Loucy (cell line): ENCODE measurements at regions not wholly inside any gene's neighbourhood (a gene's known extent, or its start where the extent isn't known, plus 50 kb on each side); places are given as distances from the start of the nearest gene placed in this dataset.

Experiments
- H2AFZ ChIP-seq: fragments of 200-600 bp; sonication (generic); 2 replicates; pipeline ENCODE4 v1.6.0; 2016; ENCODE audit warnings: antibody characterized with exemption, mild to moderate bottlenecking, low read length, moderate library complexity
- H3F3A ChIP-seq: fragments of 200-600 bp; 2 replicates; pipeline ENCODE4 v1.6.0; 2016; ENCODE audit warnings: antibody characterized with exemption, low read depth, mild to moderate bottlenecking
- H3K27me3 ChIP-seq: fragments of 200-600 bp; sonication (generic); 2 replicates; pipeline ENCODE4 v1.6.1; 2014; ENCODE audit warnings: low read length, mild to moderate bottlenecking; ENCODE audit not compliant: insufficient read depth, poor library complexity, severe bottlenecking
- H3K36me3 ChIP-seq: fragments of 200-600 bp; sonication (generic); 2 replicates; pipeline ENCODE4 v1.6.1; 2016; ENCODE audit warnings: low read length; ENCODE audit not compliant: insufficient read depth
- H3K4me1 ChIP-seq: fragments of 200-600 bp; sonication (generic); 2 replicates; pipeline ENCODE4 v1.5.1; 2014; ENCODE audit warnings: low read length, mild to moderate bottlenecking; ENCODE audit not compliant: insufficient read depth, poor library complexity, severe bottlenecking
- H3K4me2 ChIP-seq: fragments of 200-600 bp; sonication (generic); 2 replicates; pipeline ENCODE4 v1.6.0; 2014; ENCODE audit warnings: antibody characterized with exemption, low read length, low read depth, mild to moderate bottlenecking; ENCODE audit not compliant: poor library complexity, severe bottlenecking
- H3K4me3 ChIP-seq: fragments of 200-600 bp; sonication (generic); 2 replicates; pipeline ENCODE4 v1.5.1; 2014; ENCODE audit warnings: low read length, mild to moderate bottlenecking, mixed read lengths; ENCODE audit not compliant: poor library complexity, severe bottlenecking
- H3K79me2 ChIP-seq: fragments of 200-600 bp; sonication (generic); 2 replicates; pipeline ENCODE4 v1.6.1; 2014; ENCODE audit warnings: low read length; ENCODE audit not compliant: insufficient read depth
- H3K9ac ChIP-seq: fragments of 200-600 bp; sonication (generic); 2 replicates; pipeline ENCODE4 v1.6.0; 2014; ENCODE audit warnings: mild to moderate bottlenecking, low read depth, low read length, moderate library complexity; ENCODE audit not compliant: poor library complexity, severe bottlenecking
- H3K9me2 ChIP-seq: fragments of 200-600 bp; sonication (generic); replicated peaks from 2 replicates; pipeline ENCODE4 v1.6.1; 2016; ENCODE audit warnings: low read depth, low read length, mixed read lengths
- H3K9me3 ChIP-seq: fragments of 200-600 bp; sonication (generic); 2 replicates; pipeline ENCODE4 v1.6.1; 2014; ENCODE audit warnings: mild to moderate bottlenecking, antibody characterized with exemption, low read length, low read depth; ENCODE audit not compliant: insufficient read depth
- H4K20me1 ChIP-seq: fragments of 200-600 bp; sonication (generic); 2 replicates; pipeline ENCODE4 v1.6.0; 2014; ENCODE audit warnings: antibody characterized with exemption, low read length, mild to moderate bottlenecking; ENCODE audit not compliant: insufficient read depth, poor library complexity, severe bottlenecking
- EZH2phosphoT487 ChIP-seq: fragments of 200-600 bp; IDR thresholded peaks from 2 replicates; pipeline ENCODE4 v1.6.1; 2018; ENCODE audit warnings: antibody characterized with exemption, mild to moderate bottlenecking, moderate library complexity, borderline replicate concordance
- TF ChIP-seq, protein P1 (sequence below): fragments of 200-600 bp; sonication (generic); conservative IDR thresholded peaks from 2 replicates; pipeline ENCODE4 v1.5.1; 2014; ENCODE audit warnings: mild to moderate bottlenecking, antibody characterized with exemption, low read length

- H3K4me2 ChIP-seq: no peak overlapping the region
- peaks cover 3% of the 10 kb centered on the region for H3K4me1 ChIP-seq
- H3K79me2 ChIP-seq: no peaks in the 10 kb centered on the region
- no peaks in the 10 kb centered on the region for H3K36me3 ChIP-seq
- TF ChIP-seq EZH2phosphoT487: no peak
- TF ChIP-seq, protein P1, sequence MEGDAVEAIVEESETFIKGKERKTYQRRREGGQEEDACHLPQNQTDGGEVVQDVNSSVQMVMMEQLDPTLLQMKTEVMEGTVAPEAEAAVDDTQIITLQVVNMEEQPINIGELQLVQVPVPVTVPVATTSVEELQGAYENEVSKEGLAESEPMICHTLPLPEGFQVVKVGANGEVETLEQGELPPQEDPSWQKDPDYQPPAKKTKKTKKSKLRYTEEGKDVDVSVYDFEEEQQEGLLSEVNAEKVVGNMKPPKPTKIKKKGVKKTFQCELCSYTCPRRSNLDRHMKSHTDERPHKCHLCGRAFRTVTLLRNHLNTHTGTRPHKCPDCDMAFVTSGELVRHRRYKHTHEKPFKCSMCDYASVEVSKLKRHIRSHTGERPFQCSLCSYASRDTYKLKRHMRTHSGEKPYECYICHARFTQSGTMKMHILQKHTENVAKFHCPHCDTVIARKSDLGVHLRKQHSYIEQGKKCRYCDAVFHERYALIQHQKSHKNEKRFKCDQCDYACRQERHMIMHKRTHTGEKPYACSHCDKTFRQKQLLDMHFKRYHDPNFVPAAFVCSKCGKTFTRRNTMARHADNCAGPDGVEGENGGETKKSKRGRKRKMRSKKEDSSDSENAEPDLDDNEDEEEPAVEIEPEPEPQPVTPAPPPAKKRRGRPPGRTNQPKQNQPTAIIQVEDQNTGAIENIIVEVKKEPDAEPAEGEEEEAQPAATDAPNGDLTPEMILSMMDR: no peak
- no peaks in the 10 kb centered on the region for H4K20me1 ChIP-seq
- H3K9me2 ChIP-seq: no peaks in the 10 kb centered on the region
- H3K4me3 ChIP-seq: no peak overlapping the region
- no peaks in the 10 kb centered on the region for H3F3A ChIP-seq
- H3K9me3 ChIP-seq: no peaks in the 10 kb centered on the region
- no peaks in the 10 kb centered on the region for H3K27me3 ChIP-seq
- no peak overlapping the region for H3K9ac ChIP-seq
- H2AFZ ChIP-seq: no peak overlapping the region
These were observed 125.2 kb downstream of the FHIP1A start for GRCh38 chr4:151534195-151534594.

- no peak overlapping the region for H3K4me2 ChIP-seq
- H4K20me1 ChIP-seq: no peaks in the 10 kb centered on the region
- TF ChIP-seq EZH2phosphoT487: no peak
- TF ChIP-seq, protein P1: no peak
- H3K4me1 ChIP-seq: peaks cover 3% of the 10 kb centered on the region
- H3K27me3 ChIP-seq: no peaks in the 10 kb centered on the region
- no peaks in the 10 kb centered on the region for H3K9me3 ChIP-seq
- no peaks in the 10 kb centered on the region for H3F3A ChIP-seq
- no peaks in the 10 kb centered on the region for H3K9me2 ChIP-seq
- no peak overlapping the region for H3K9ac ChIP-seq
- H3K36me3 ChIP-seq: no peaks in the 10 kb centered on the region
- no peak overlapping the region for H3K4me3 ChIP-seq
- H3K79me2 ChIP-seq: no peaks in the 10 kb centered on the region
- no peak overlapping the region for H2AFZ ChIP-seq
These were observed 126.4 kb downstream of the FHIP1A start for GRCh38 chr4:151535366-151535765.

DNA sequence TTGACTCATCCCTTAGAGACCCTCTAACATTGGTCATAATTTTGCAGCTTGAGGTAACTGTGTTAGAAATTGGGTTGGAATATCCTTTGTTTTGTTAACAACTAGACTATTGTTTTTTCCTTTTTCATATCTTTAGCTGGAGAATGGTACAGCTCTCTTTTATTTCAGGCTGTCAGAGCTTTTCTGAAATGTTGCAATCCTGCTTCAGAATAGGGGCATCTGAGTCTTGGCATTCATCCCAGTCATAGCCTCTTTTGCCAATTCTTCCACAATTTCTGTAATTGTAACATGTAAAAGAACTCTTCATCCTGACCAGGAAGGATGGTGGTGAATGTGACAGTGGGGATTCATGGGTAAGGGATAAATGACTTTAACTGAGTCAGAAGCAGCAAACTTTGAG, 128.7 kb downstream of the FHIP1A start:
- no peaks in the 10 kb centered on the region for H3K36me3 ChIP-seq
- H3K9me3 ChIP-seq: no peaks in the 10 kb centered on the region
- H3K9me2 ChIP-seq: no peaks in the 10 kb centered on the region

More for the DNA sequence above, 128.7 kb downstream of the FHIP1A start:
- Histone ChIP-seq H3K4me3 (no peak overlapping the region), H3F3A (no peaks in the 10 kb centered on the region), H3K27me3 (no peaks in the 10 kb centered on the region), H3K4me1 (peaks cover 3% of the 10 kb centered on the region), H4K20me1 (no peaks in the 10 kb centered on the region), H3K9ac (no peak overlapping the region), H3K4me2 (no peak overlapping the region), H3K79me2 (no peaks in the 10 kb centered on the region), H2AFZ (no peak overlapping the region)
- TF ChIP-seq, protein P1: no peak
- no peak for TF ChIP-seq EZH2phosphoT487
